Right lobe of liver (tissue), 6 donors: ENCODE measurements at regions not wholly inside any gene's neighbourhood (a gene's known extent, or its start where the extent isn't known, plus 50 kb on each side); places are given as distances from the start of the nearest gene placed in this dataset.
A peak's percentile ranks its signal among the peaks of the same experiment; 100 is the strongest.

ENCODE experiments used
- ATAC-seq, 4 donors: fragments of 200-7000 bp; cut with Tn5 transposase; one replicate each; pipeline ENCODE4 v1.9.1; 2020; ENCODE audit warnings: mild to moderate bottlenecking in 4 of 4, moderate library complexity in 4 of 4
- DNase-seq, 3 donors: peaks; one replicate each; pipeline ENCODE4 v3.0.0-alpha.2; 2020
- H3K27ac ChIP-seq, 3 donors: fragments of 200-600 bp; one replicate each; pipeline ENCODE4 v1.8.0; 2022
- H3K27me3 ChIP-seq, 2 donors: fragments of 200-600 bp; one replicate each; pipeline ENCODE4 v1.8.0; 2022
- H3K36me3 ChIP-seq, 4 donors: fragments of 200-600 bp; sonication (generic) in 1 of 4; one replicate each; pipeline versions ENCODE4 v1.5.1 to v1.8.0; 2017 to 2022; ENCODE audit warnings: control low read depth in 1 of 4
- H3K4me1 ChIP-seq, 4 donors: fragments of 200-600 bp; sonication (generic) in 1 of 4; one replicate each; pipeline versions ENCODE4 v1.5.1 to v1.8.0; 2017 to 2022; ENCODE audit warnings: control low read depth in 1 of 4
- H3K4me3 ChIP-seq, 3 donors: fragments of 200-600 bp; one replicate each; pipeline ENCODE4 v1.8.0; 2022
- H3K9me3 ChIP-seq, 4 donors: fragments of 200-600 bp; sonication (generic) in 1 of 4; one replicate each; pipeline versions ENCODE4 v1.5.1 to v1.8.0; 2017 to 2022; ENCODE audit warnings: control low read depth in 1 of 4
- CTCF ChIP-seq, 4 donors: fragments of 200-600 bp in 3 of 4; fragments of 450-650 bp in 1 of 4; IDR thresholded peaks; one replicate each; pipeline versions ENCODE4 v1.5.1 to v1.8.0; 2016 to 2022; ENCODE audit warnings: antibody characterized with exemption in 4 of 4, mild to moderate bottlenecking in 2 of 4
- POLR2A ChIP-seq: fragments of 450-650 bp; IDR thresholded peaks from one replicate; pipeline ENCODE4 v1.6.1; 2017; ENCODE audit warnings: antibody characterized with exemption, mild to moderate bottlenecking
- WGBS: methylation state at CpG from one replicate; pipeline ENCODE4 v1.1.6; 2018; ENCODE audit warnings: low coverage, low lambda C conversion rate; ENCODE audit not compliant: insufficient coverage; ENCODE audit errors: missing lambda C conversion rate; 5-methylcytosine and 5-hydroxymethylcytosine counted together
- intact Hi-C, 2 donors: fragments of 100-400 bp; cut with DNase I; formaldehyde crosslinking; loops; one replicate each; pipeline versions ENCODE4 v1.11.2 to v1.14.1; 2022
- donor health status: DM: no; HTN: yes; CAD: no.
- donor health status: DM: no; HTN: no; CAD: no.
- donor health status: DM: no; HTN: no; CAD: no.
- donor health status: DM: no; HTN: yes; CAD: no.
- donor health status: DM: no; HTN: yes; CAD: no.

GRCh38 chrX:7779644-7780043 is 63.3 kb upstream of the VCX start:
- Histone ChIP-seq H3K9me3 (no peaks in the 10 kb centered on the region), H3K4me1 (no peaks in the 10 kb centered on the region), H3K36me3 (no peaks in the 10 kb centered on the region), H3K27me3 (no peaks in the 10 kb centered on the region), H3K4me3 (no peak overlapping the region), H3K27ac (no peak overlapping the region)
- 26% methylated on average over 2 of the region's 2 CpGs for WGBS
- intact Hi-C loops: no loop called here
- ATAC-seq: peak in 1 of 4 donors; percentile 56
- no peak for TF ChIP-seq POLR2A
- TF ChIP-seq CTCF (IDR thresholded peaks at IDR 0.05): no peak
- no peak for DNase-seq

- ATAC-seq: no peak
- Histone ChIP-seq H3K27me3 (no peaks in the 10 kb centered on the region), H3K27ac (no peak overlapping the region), H3K36me3 (no peaks in the 10 kb centered on the region), H3K4me3 (no peak overlapping the region), H3K4me1 (peaks cover 0 to 16% (median 5%) of the 10 kb centered on the region in 4 donors), H3K9me3 (no peaks in the 10 kb centered on the region)
- intact Hi-C loops: no loop called here
- 86% methylated on average over 3 of the region's 3 CpGs for WGBS
- no peak for DNase-seq
- no peak for TF ChIP-seq CTCF (IDR thresholded peaks at IDR 0.05)
- TF ChIP-seq POLR2A: no peak
Observed at GRCh38 chrX:7775987-7776386, 67.0 kb upstream of the VCX start.

GRCh38 chrX:7771788-7772438 is 71.1 kb upstream of the VCX start:
- Histone ChIP-seq H3K9me3 (no peaks in the 10 kb centered on the region), H3K4me3 (no peak overlapping the region), H3K27me3 (no peaks in the 10 kb centered on the region), H3K27ac (peak overlapping the region in 1 of 3 donors; percentile 54), H3K36me3 (no peaks in the 10 kb centered on the region), H3K4me1 (peaks cover 0 to 16% (median 6%) of the 10 kb centered on the region in 4 donors)
- peak; percentile 91 to 99 (median 98) for ATAC-seq
- WGBS: 42% methylated on average over 7 of the region's 7 CpGs
- intact Hi-C loops: no loop called here
- TF ChIP-seq CTCF (IDR thresholded peaks at IDR 0.05) (no peak), POLR2A (no peak)
- peak in 1 of 3 donors; percentile 44 for DNase-seq

- no peaks in the 10 kb centered on the region for H3K36me3 ChIP-seq
- intact Hi-C loops: no loop called here
- H3K27me3 ChIP-seq: no peaks in the 10 kb centered on the region
- no peak overlapping the region for H3K27ac ChIP-seq
- ATAC-seq: peak in 3 of 4 donors; percentile 33 to 70 (median 63)
- peaks cover 0 to 9% (median 0%) of the 10 kb centered on the region in 4 donors for H3K4me1 ChIP-seq
- H3K9me3 ChIP-seq: no peaks in the 10 kb centered on the region
- no peak for TF ChIP-seq CTCF (IDR thresholded peaks at IDR 0.05)
- 15% methylated on average over 1 of the region's 1 CpG for WGBS
- no peak overlapping the region for H3K4me3 ChIP-seq
- DNase-seq: no peak
Observed at GRCh38 chrX:7759830-7760229, 83.1 kb upstream of the VCX start.
